Sigmoid colon (tissue), 3 donors: ENCODE measurements at regions not wholly inside any gene's neighbourhood (a gene's known extent, or its start where the extent isn't known, plus 50 kb on each side); places are given as distances from the start of the nearest gene placed in this dataset.

ENCODE experiments used
- POLR2A ChIP-seq, 2 donors: fragments of 450-650 bp; IDR thresholded peaks; one replicate each; pipeline ENCODE4 v1.6.1; 2016; ENCODE audit warnings: antibody characterized with exemption in 2 of 2, mild to moderate bottlenecking in 2 of 2, moderate library complexity in 2 of 2
- TF ChIP-seq, protein P1 (sequence below), 4 experiments: fragments of 450-650 bp in 3 of 4; fragments of 200-600 bp in 1 of 4; IDR thresholded peaks; one replicate each; pipeline ENCODE4 v1.5.1; 2016 to 2019; ENCODE audit warnings: antibody characterized with exemption in 4 of 4, mild to moderate bottlenecking in 3 of 4, moderate library complexity in 2 of 4

DNA sequence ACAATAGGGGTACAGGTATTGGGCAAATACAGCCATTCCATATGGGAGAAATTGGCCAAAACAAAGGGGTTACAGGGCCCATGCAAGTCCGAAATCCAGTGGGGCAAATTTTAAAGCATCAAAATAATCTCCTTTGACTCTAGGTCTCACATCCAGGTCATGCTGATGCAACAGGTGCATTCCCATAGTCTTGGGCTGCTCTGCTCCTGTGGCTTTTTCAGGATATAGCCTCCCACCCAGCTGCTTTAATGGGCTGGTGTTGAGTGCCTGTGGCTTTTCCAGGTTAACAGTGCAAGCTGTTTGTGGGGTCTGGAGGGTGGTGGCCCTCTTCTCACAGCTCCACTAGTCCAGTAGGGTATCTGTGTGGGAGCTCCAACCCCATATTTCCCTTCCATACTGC is 607.1 kb downstream of the MEI4 start:
- no peak for TF ChIP-seq POLR2A (IDR thresholded peaks at IDR 0.05)
- TF ChIP-seq, protein P1, sequence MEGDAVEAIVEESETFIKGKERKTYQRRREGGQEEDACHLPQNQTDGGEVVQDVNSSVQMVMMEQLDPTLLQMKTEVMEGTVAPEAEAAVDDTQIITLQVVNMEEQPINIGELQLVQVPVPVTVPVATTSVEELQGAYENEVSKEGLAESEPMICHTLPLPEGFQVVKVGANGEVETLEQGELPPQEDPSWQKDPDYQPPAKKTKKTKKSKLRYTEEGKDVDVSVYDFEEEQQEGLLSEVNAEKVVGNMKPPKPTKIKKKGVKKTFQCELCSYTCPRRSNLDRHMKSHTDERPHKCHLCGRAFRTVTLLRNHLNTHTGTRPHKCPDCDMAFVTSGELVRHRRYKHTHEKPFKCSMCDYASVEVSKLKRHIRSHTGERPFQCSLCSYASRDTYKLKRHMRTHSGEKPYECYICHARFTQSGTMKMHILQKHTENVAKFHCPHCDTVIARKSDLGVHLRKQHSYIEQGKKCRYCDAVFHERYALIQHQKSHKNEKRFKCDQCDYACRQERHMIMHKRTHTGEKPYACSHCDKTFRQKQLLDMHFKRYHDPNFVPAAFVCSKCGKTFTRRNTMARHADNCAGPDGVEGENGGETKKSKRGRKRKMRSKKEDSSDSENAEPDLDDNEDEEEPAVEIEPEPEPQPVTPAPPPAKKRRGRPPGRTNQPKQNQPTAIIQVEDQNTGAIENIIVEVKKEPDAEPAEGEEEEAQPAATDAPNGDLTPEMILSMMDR (IDR thresholded peaks at IDR 0.05), result no peak
